ENCODE measurements at regions not wholly inside any gene's neighbourhood (a gene's known extent, or its start where the extent isn't known, plus 50 kb on each side); places are given as distances from the start of the nearest gene placed in this dataset.

DNA sequence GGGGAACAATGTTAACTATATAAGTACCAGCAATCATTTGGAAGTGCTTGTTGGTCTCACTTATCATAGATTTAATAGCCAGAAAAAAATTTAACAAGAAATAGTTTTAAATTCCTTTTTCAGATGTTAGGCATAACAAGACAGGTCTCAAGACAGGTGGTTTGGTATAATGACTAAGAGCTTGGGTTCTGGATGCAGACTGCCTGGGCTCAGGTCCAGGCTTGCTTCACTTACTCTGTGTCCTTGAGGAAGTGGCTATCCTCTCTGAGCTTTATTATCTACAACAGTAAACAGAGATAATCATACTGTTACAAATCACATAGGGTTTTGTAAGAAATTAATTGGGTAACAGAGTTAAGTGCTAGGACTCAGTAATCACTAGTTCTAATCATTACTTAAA lies 338.0 kb upstream of the FLRT2 start:
- H3F3A ChIP-seq (ENCODE audit: insufficient read depth, low read length): no peaks in the 10 kb centered on the region
- no peaks in the 10 kb centered on the region for H3K27me3 ChIP-seq (ENCODE audit: insufficient read depth, low read length)
- no peaks in the 10 kb centered on the region for H3K9me3 ChIP-seq (ENCODE audit: low read length)
- no peaks in the 10 kb centered on the region for H3K79me2 ChIP-seq (ENCODE audit: insufficient read depth, low read length)
- H3K4me1 ChIP-seq (ENCODE audit: insufficient read depth, low read length, severe bottlenecking): no peaks in the 10 kb centered on the region
- no peaks in the 10 kb centered on the region for H4K20me1 ChIP-seq (ENCODE audit: insufficient read depth, low read length)
- H2AFZ ChIP-seq (ENCODE audit: low read length): no peak overlapping the region
- TF ChIP-seq EZH2 (IDR thresholded peaks at IDR 0.05; ENCODE audit: borderline replicate concordance, low read length): no peak
- TF ChIP-seq, protein P1, sequence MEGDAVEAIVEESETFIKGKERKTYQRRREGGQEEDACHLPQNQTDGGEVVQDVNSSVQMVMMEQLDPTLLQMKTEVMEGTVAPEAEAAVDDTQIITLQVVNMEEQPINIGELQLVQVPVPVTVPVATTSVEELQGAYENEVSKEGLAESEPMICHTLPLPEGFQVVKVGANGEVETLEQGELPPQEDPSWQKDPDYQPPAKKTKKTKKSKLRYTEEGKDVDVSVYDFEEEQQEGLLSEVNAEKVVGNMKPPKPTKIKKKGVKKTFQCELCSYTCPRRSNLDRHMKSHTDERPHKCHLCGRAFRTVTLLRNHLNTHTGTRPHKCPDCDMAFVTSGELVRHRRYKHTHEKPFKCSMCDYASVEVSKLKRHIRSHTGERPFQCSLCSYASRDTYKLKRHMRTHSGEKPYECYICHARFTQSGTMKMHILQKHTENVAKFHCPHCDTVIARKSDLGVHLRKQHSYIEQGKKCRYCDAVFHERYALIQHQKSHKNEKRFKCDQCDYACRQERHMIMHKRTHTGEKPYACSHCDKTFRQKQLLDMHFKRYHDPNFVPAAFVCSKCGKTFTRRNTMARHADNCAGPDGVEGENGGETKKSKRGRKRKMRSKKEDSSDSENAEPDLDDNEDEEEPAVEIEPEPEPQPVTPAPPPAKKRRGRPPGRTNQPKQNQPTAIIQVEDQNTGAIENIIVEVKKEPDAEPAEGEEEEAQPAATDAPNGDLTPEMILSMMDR (IDR thresholded peaks at IDR 0.05; ENCODE audit: low read length): no peak
- no peak overlapping the region for H3K4me3 ChIP-seq (ENCODE audit: low read depth, low read length, poor library complexity, severe bottlenecking)
- no peak overlapping the region for H3K4me2 ChIP-seq (ENCODE audit: low read length)
- H3K9me2 ChIP-seq (ENCODE audit: low read depth, low read length): no peaks in the 10 kb centered on the region
- no peak overlapping the region for H3K9ac ChIP-seq (ENCODE audit: low read length)
- H3K36me3 ChIP-seq (ENCODE audit: insufficient read depth, low read length): no peaks in the 10 kb centered on the region
- no peak overlapping the region for H3K27ac ChIP-seq (ENCODE audit: low read depth, low read length, poor library complexity, severe bottlenecking)

DNA sequence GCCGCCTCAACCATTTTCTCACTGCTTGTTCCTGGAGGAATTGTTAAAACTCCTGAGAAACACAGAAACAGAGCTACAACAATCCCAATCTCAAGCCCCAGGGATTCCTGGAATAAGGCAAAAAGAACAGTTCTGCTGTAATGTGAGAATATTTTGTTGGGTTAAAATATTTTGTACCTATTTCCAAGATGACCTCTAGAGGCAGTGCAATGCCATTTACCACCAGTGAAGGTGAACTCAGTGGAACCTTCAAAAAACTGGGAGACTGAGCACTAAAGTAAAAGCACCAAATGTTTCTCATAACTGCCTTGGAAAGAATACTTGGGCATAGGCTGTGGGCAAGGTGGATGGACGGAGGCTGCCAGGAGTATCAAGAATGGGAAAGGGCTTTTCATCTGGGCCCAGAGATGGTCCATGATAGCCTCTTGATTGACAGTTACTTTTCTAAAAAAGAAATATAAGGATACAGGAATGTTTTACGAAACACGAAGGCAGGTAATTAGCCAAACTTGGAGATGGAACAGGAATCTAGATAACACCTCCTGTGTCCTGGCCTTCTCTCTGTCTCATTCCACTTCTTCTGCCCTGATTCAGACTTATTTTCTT lies 334.0 kb upstream of the FLRT2 start:
- H3K4me2 ChIP-seq (ENCODE audit: low read length): no peak overlapping the region
- H3F3A ChIP-seq (ENCODE audit: insufficient read depth, low read length): no peaks in the 10 kb centered on the region
- no peaks in the 10 kb centered on the region for H3K4me1 ChIP-seq (ENCODE audit: insufficient read depth, low read length, severe bottlenecking)
- TF ChIP-seq, protein P1 (IDR thresholded peaks at IDR 0.05; ENCODE audit: low read length): peak; percentile 57
- TF ChIP-seq EZH2 (IDR thresholded peaks at IDR 0.05; ENCODE audit: borderline replicate concordance, low read length): no peak
- no peaks in the 10 kb centered on the region for H3K9me3 ChIP-seq (ENCODE audit: low read length)
- no peak overlapping the region for H3K9ac ChIP-seq (ENCODE audit: low read length)
- H3K79me2 ChIP-seq (ENCODE audit: insufficient read depth, low read length): no peaks in the 10 kb centered on the region
- H3K27ac ChIP-seq (ENCODE audit: low read depth, low read length, poor library complexity, severe bottlenecking): no peak overlapping the region
- no peaks in the 10 kb centered on the region for H4K20me1 ChIP-seq (ENCODE audit: insufficient read depth, low read length)
- H3K4me3 ChIP-seq (ENCODE audit: low read depth, low read length, poor library complexity, severe bottlenecking): no peak overlapping the region
- no peaks in the 10 kb centered on the region for H3K27me3 ChIP-seq (ENCODE audit: insufficient read depth, low read length)
- no peaks in the 10 kb centered on the region for H3K36me3 ChIP-seq (ENCODE audit: insufficient read depth, low read length)
- H2AFZ ChIP-seq (ENCODE audit: low read length): no peak overlapping the region
- no peaks in the 10 kb centered on the region for H3K9me2 ChIP-seq (ENCODE audit: low read depth, low read length)

DNA sequence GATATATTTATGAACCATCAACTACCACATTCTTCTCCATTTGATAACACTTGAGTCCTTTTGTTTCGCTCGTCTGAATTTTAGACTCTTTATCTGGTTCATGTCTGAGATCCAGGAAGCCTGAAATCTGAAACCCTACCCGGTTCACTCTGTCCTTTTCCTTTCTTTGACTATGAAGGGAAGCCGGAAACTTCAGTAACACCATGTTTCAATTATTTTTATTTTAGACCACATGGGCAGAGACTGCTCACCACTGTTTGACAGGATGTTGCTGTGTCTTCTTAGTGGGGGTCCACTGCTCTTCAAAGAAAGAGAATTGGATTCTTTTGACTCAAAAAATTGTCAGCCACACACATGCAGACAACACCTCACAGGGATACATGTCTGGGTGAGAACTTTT lies 331.9 kb upstream of the FLRT2 start:
- no peaks in the 10 kb centered on the region for H3K4me1 ChIP-seq (ENCODE audit: insufficient read depth, low read length, severe bottlenecking)
- H3K4me3 ChIP-seq (ENCODE audit: low read depth, low read length, poor library complexity, severe bottlenecking): no peak overlapping the region
- H3K79me2 ChIP-seq (ENCODE audit: insufficient read depth, low read length): no peaks in the 10 kb centered on the region
- no peaks in the 10 kb centered on the region for H3K9me2 ChIP-seq (ENCODE audit: low read depth, low read length)
- H3K27ac ChIP-seq (ENCODE audit: low read depth, low read length, poor library complexity, severe bottlenecking): no peak overlapping the region
- H4K20me1 ChIP-seq (ENCODE audit: insufficient read depth, low read length): no peaks in the 10 kb centered on the region
- no peak overlapping the region for H3K4me2 ChIP-seq (ENCODE audit: low read length)
- H3K9ac ChIP-seq (ENCODE audit: low read length): no peak overlapping the region
- H3K9me3 ChIP-seq (ENCODE audit: low read length): no peaks in the 10 kb centered on the region
- H2AFZ ChIP-seq (ENCODE audit: low read length): no peak overlapping the region
- no peaks in the 10 kb centered on the region for H3F3A ChIP-seq (ENCODE audit: insufficient read depth, low read length)
- H3K36me3 ChIP-seq (ENCODE audit: insufficient read depth, low read length): no peaks in the 10 kb centered on the region
- no peak for TF ChIP-seq EZH2 (IDR thresholded peaks at IDR 0.05; ENCODE audit: borderline replicate concordance, low read length)
- TF ChIP-seq, protein P1 (IDR thresholded peaks at IDR 0.05; ENCODE audit: low read length): no peak
- no peaks in the 10 kb centered on the region for H3K27me3 ChIP-seq (ENCODE audit: insufficient read depth, low read length)
